C4-2B (cell line): ENCODE measurements at regions not wholly inside any gene's neighbourhood (a gene's known extent, or its start where the extent isn't known, plus 50 kb on each side); places are given as distances from the start of the nearest gene placed in this dataset.

Source experiments
- ZFX ChIP-seq: fragments of 450-650 bp; IDR thresholded peaks from 2 replicates; pipeline ENCODE4 v1.6.1; 2017
- TF ChIP-seq, protein P1 (sequence below): fragments of 450-650 bp; conservative IDR thresholded peaks from 2 replicates; pipeline ENCODE4 v1.5.1; 2017; ENCODE audit warnings: mild to moderate bottlenecking

DNA sequence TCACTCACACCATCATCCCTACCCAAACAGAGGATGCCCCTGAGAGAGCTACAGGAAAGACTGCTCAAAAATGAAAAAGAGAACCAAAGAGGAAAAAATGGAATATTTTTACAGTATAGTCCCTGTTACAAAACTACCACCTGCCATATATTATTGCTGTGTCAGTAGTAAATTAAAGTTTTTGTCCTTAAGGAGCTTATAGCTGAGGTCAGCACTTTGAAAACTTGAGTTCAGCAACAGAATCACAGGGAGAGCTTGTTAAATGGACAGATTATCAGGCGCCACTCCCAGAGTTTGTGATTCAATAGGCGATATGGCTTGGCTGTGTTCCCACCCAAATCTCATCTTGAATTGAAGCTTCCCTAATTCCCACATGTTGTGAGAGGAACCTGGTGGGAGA is 71.9 kb upstream of the FAM9A start:
- TF ChIP-seq, protein P1, sequence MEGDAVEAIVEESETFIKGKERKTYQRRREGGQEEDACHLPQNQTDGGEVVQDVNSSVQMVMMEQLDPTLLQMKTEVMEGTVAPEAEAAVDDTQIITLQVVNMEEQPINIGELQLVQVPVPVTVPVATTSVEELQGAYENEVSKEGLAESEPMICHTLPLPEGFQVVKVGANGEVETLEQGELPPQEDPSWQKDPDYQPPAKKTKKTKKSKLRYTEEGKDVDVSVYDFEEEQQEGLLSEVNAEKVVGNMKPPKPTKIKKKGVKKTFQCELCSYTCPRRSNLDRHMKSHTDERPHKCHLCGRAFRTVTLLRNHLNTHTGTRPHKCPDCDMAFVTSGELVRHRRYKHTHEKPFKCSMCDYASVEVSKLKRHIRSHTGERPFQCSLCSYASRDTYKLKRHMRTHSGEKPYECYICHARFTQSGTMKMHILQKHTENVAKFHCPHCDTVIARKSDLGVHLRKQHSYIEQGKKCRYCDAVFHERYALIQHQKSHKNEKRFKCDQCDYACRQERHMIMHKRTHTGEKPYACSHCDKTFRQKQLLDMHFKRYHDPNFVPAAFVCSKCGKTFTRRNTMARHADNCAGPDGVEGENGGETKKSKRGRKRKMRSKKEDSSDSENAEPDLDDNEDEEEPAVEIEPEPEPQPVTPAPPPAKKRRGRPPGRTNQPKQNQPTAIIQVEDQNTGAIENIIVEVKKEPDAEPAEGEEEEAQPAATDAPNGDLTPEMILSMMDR = no peak
- no peak for TF ChIP-seq ZFX
